ENCODE measurements at regions not wholly inside any gene's neighbourhood (a gene's known extent, or its start where the extent isn't known, plus 50 kb on each side); places are given as distances from the start of the nearest gene placed in this dataset.

- DNase-seq (ENCODE audit: low read depth): no peak
These were observed 486.0 kb downstream of the ENC1 start for GRCh38 chr5:74154526-74154925.

DNA sequence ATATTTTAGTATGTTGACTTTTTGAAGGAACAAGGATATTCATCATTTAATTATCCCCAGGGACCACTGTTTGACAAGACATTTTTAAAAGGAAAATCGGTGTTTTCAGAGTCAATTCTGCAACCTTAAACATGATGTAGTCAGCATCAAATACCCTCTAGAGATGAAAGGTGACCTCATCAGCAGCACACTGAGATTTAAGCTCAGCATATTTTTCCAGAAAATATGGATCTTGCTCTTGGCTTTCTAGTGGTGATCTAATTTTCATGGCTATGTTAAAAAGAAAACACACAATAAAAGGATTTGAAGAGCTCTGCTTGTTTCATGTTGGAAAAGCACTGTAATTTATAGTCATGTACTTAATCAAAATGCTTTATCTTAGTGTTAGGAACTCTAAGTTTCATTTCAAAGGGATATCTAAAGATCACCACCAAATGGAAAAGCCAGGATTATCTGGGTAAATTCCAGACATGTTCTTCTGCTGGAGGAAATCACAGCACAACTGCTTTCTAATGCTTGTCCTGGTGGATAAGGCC is 487.2 kb downstream of the ENC1 start:
- no peak for DNase-seq (ENCODE audit: low read depth)

DNA sequence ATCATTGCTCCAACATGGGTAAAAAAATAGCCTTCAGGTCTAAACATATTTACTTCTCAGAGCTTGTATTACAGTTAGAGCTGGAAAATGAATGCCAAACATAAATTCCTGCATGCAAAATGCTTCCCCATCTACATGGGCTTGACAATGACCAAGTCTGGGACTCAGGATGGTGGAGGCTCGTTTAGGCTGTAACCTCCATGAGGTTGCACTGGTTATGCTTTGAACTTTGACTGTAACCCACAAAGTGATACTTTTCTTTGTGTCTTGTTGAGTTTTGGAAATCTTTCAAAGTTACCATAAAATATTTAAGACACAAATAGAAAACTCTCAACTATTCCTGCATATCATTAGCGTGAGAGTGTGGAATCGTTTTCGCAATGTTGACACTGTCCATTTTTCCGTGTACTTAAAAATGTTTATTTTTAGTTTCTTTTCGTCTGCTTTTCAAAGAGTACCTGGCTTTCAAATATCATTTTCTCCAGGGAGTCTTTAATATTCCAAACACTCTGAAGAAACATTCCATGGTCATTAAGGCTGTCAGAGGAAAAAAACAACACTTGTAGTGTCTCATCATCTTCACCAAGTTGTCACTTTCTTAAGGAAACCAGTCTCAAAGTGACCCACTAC is 487.8 kb downstream of the ENC1 start:
- no peak for DNase-seq (ENCODE audit: low read depth)

DNA sequence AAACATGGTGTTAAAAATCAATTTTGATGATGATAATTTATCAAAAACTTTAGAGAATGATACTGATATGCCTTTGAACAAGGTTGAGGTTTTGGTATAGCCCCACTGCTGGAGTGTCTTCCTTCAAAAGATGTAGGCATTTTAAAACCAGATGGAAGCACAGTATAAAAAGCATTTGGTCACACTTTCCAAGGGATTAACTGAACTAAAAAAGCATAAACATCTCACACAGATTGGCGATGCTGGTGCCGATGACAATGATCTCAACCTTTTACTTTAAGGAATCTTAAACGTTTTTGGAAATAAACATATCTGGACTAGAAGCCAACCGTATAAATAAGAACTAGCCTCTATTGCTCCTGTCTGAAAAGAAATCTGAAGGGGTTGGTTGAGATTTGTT is 488.4 kb downstream of the ENC1 start:
- no peak for DNase-seq (ENCODE audit: low read depth)

DNA sequence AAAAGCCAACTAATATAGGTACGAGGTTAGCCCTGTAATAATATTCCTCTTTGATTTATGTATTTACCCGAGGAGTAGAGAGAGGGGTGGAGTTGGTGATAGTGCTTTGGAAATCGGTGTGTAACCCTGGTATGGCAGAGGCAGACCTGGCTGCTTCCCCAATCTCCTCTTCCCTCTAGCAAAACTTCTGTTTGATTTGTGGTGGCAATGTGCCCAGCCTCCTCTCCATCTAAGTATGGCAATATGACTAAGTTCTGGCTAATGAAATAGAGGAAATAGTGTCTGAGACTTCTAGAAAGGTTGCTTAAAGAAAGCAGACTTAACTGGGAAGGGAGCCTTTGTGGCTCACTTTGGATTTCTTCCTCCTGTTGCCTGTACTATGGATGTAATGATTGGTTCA is 491.1 kb downstream of the ENC1 start:
- DNase-seq (ENCODE audit: low read depth): no peak

- DNase-seq (ENCODE audit: low read depth): no peak
These were observed 492.2 kb downstream of the ENC1 start for GRCh38 chr5:74148321-74148720.

- DNase-seq (ENCODE audit: low read depth): no peak
These were observed 493.7 kb downstream of the ENC1 start for GRCh38 chr5:74146796-74147195.

DNA sequence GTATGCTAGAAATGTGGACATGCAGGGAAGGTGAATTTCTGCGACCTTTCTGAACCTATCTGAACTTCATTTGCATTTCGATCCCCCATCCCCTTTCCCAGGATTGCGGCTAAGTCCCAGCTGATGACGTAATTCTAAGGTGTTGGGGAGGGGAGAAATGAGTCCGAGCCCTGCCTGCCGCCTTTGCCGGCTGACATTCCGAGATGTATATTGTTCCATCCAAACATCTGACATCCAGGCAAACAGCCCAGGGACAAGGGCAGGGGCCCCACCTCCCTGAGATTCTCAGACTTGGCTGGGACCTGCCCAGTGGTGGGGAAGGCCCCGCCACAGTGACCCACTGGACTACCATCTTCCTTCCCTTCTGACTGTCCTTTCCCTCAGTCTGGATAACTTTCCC is 494.6 kb downstream of the ENC1 start:
- no peak for DNase-seq (ENCODE audit: low read depth)

GRCh38 chr5:74143721-74144330 is 496.7 kb downstream of the ENC1 start:
- no peak for DNase-seq (ENCODE audit: low read depth)

DNA sequence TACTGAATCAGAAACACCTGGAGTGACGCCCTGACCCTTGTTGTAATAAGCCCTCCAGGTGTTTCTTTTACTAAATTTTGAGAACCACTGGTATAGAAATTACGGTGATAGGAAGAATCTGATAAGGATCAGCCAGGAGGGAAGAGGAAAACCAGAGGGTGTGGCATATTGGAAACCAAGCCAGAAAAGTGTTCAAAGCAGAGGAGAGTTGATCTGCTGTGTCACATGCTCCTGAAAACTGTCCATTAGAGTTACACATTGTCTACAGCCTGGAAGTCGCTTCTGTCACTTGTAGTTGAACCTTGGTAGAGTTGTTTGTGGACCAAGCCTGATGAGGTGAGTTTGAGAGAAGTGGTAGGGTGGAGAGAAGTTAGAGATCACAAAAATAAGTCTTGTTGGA is 497.4 kb downstream of the ENC1 start:
- DNase-seq (ENCODE audit: low read depth): no peak

DNA sequence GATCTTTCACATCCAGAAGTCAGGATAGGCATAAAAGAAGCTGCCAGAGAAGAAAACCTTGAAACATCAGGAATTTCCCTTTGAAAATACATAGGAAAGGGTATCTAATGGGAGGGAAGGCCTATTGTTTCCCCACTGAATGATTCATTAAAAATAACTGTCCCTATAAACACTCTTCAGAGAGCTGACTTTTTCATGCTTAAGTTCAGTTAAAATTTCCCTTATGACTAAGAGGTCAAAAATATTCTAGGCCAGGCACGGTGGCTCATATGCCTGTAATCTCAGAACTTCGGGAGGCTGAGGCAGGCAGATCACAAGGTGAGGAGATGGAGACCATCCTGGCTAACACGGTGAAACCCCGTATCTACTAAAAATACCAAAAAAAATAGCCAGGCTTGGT is 499.5 kb downstream of the ENC1 start:
- no peak for DNase-seq (ENCODE audit: low read depth)

- no peak for DNase-seq (ENCODE audit: low read depth)
These were observed 500.1 kb downstream of the ENC1 start for GRCh38 chr5:74140409-74140808.

- DNase-seq (ENCODE audit: low read depth): no peak
These were observed 500.9 kb downstream of the ENC1 start for GRCh38 chr5:74139589-74139988.

- DNase-seq (ENCODE audit: low read depth): no peak
These were observed 501.8 kb downstream of the ENC1 start for GRCh38 chr5:74138721-74139120.

GRCh38 chr5:74136276-74136825 is 504.2 kb downstream of the ENC1 start:
- no peak for DNase-seq (ENCODE audit: low read depth)

DNA sequence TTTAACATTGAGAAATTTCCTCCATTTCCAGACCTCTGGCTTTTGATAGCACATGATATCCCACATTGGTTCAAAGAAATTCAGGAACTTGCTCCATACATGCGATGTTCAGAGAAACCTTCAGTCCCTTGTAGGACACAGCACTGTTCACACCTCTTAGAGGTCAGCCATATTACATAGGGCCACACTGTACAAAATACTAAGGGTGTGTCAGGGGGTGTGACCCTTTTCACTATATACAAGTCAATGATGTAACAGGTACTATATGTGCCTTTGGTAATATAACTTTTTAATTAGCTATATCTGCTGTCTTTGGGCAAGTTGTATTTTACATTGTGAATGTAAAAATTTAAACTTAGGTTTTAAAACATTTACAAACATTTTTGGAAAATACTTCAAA is 505.5 kb downstream of the ENC1 start:
- DNase-seq (ENCODE audit: low read depth): no peak

- no peak for DNase-seq (ENCODE audit: low read depth)
These were observed 506.5 kb downstream of the ARHGEF28 start for GRCh38 chr5:74132485-74132884.

DNA sequence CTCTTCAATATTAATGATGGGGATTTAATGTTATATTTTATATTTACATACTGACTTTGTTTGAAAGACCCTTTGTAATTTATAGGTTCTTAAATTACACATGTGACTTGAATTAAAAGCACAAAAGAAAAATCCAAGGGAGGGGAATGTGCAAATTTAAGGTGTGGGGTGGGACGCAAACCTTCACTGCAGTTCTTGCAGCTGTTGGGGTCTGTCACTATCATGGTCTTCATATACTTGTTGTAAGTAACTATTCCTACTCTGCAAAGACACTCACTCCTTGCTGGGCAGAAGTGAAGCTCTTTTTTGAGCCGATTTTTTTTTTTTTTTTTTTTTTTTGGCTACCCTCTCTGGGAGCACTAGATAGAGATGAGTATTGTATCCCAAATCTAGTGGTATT is 505.3 kb downstream of the ARHGEF28 start:
- DNase-seq (ENCODE audit: low read depth): no peak

DNA sequence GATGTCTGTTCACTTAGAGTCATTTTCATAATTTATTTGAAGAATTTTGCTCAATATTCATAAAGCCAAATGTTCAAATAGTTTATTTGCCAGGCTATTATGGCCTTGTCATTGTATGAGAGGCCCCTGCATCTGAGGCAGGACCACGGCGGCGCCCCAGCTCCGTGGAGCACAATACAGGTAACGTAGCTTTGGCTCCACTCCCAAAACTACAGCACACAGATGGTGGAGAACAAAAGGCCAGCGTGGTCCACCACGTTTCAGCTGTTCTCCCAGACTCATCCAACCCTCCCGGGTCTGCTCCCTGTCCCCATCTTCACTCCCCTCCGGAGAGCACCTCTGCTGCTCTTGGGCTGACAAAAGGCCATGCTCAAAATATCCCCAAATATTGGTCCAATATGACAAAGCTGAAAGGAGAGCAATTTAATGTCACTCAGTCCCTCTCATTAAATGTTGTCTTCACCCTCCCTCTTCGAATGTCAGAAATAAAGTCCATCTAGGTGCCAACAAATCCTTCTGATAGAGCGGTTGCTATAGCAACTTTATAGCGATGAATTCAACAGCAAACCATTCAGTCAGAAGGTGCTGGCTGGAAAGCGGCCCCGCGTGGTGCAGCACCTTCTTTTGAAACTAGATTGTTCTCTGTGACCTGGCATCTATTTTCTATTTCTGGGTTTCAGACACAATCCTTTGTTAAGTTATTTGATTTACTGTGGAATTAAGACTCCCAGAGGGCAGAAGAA is 504.3 kb downstream of the ARHGEF28 start:
- DNase-seq (ENCODE audit: low read depth): no peak

- DNase-seq (ENCODE audit: low read depth): no peak
These were observed 501.7 kb downstream of the ARHGEF28 start for GRCh38 chr5:74127381-74128320.

- no peak for DNase-seq (ENCODE audit: low read depth)
These were observed 500.3 kb downstream of the ARHGEF28 start for GRCh38 chr5:74126294-74126693.

DNA sequence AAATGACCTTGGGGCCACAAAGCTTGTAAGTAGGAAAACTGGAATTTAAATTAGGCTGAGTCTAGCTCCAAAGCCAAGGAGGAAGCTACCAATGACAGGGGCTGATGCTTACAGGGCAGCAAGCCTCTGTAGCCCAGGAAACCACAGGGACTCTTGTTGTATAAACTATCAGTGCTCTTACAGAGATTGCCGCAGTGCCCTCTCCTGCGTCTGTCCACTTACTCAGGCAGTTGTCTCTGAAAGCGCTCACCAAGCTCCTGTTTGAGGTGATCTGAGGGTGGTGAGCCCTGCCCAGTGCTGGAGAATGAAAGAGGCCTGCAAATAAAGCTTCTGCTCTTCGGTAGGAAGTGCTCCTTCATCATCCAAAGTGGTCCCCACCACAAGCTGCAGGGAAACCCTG is 498.8 kb downstream of the ARHGEF28 start:
- no peak for DNase-seq (ENCODE audit: low read depth)

Data from stimulated activated CD8-positive, alpha-beta memory T cell treated with anti-CD3 and anti-CD28 coated beads, Interleukin-12 subunit alpha, Interleukin-12 subunit beta, amount 100 ng/mL, for 4 hours (primary cell).